IPS-20b (cell line): ENCODE measurements at regions not wholly inside any gene's neighbourhood (a gene's known extent, or its start where the extent isn't known, plus 50 kb on each side); places are given as distances from the start of the nearest gene placed in this dataset.
"Not testable (repeated sequence)": the region's sequence is repeated elsewhere in the genome, so short reads cannot be mapped to it uniquely, and the experiment has no call there.

ENCODE experiments used
- H3K27ac ChIP-seq: one replicate; pipeline ENCODE4 v1.5.1; 2013; ENCODE audit warnings: low read length
- H3K27me3 ChIP-seq: 2 replicates; pipeline ENCODE4 v1.6.1; 2013; ENCODE audit warnings: mild to moderate bottlenecking, low read length, inconsistent platforms; ENCODE audit not compliant: insufficient read depth
- H3K36me3 ChIP-seq: 2 replicates; pipeline ENCODE4 v1.6.1; 2013; ENCODE audit warnings: low read depth, mild to moderate bottlenecking, inconsistent platforms, low read length, moderate library complexity; ENCODE audit not compliant: insufficient read depth
- H3K4me1 ChIP-seq: 2 replicates; pipeline ENCODE4 v1.6.1; 2013; ENCODE audit warnings: mild to moderate bottlenecking, control low read depth, inconsistent platforms, low read length, moderate library complexity; ENCODE audit not compliant: insufficient read depth
- H3K4me3 ChIP-seq: 2 replicates; pipeline ENCODE4 v1.5.1; 2013; ENCODE audit warnings: mild to moderate bottlenecking, low read length, inconsistent platforms
- H3K9ac ChIP-seq: 2 replicates; pipeline ENCODE4 v1.6.1; 2013; ENCODE audit warnings: low read depth, mild to moderate bottlenecking, inconsistent platforms, low read length, moderate library complexity
- H3K9me3 ChIP-seq: 2 replicates; pipeline ENCODE4 v1.6.1; 2013; ENCODE audit warnings: mild to moderate bottlenecking, low read depth, low read length, inconsistent platforms; ENCODE audit not compliant: insufficient read depth

DNA sequence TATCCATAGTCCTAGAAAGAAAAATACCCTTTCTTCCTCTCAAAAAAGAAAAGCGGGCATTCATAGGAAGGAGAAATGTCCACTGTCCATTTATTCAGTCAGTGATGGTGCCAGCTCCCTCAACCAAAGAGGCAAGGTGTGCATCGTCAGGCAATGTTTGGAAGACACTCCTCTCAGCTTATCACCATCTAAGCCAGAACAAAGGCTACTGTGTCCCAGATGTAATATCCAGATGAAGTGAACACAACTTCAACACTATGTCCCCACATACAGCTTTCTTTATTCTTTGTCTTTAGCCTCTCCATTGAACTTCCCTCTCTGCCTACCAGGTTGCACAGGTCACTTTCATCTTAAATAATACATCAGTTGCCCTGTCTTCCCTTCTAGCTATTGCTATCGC lies 131.4 kb upstream of the RNF32 start:
- Histone ChIP-seq H3K27ac (no peak overlapping the region), H3K9me3 (no peaks in the 10 kb centered on the region; the same call in 1 of the 2 replicates), H3K9ac (no peak overlapping the region), H3K4me1 (no peaks in the 10 kb centered on the region), H3K36me3 (no peaks in the 10 kb centered on the region), H3K27me3 (no peaks in the 10 kb centered on the region), H3K4me3 (no peak overlapping the region)

DNA sequence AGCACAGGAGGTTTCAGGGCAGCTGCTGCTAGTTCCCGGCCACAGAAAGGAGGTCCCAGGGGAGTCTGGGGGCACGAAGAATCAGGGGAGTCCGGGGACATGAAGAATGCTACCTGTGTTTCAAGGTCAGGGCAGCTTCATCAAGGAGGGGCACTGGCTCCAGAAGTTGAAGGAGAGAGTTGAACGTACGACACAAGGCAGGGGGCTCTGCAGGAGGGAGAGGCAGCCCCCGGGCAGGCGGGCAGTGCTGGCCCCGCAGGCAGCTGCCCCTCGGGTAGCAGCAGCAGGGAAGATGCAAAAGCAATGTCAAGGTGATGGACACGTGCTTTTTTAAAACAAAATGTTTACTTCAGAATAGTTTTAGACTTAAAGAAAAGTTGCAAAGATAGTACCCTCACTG lies 134.7 kb upstream of the RNF32 start:
- no peak overlapping the region for H3K4me3 ChIP-seq
- H3K36me3 ChIP-seq: no peaks in the 10 kb centered on the region
- H3K4me1 ChIP-seq: no peaks in the 10 kb centered on the region
- no peak overlapping the region for H3K9ac ChIP-seq
- no peaks in the 10 kb centered on the region for H3K27me3 ChIP-seq
- H3K9me3 ChIP-seq: no peaks in the 10 kb centered on the region; the same call in 1 of the 2 replicates
- H3K27ac ChIP-seq: no peak overlapping the region

DNA sequence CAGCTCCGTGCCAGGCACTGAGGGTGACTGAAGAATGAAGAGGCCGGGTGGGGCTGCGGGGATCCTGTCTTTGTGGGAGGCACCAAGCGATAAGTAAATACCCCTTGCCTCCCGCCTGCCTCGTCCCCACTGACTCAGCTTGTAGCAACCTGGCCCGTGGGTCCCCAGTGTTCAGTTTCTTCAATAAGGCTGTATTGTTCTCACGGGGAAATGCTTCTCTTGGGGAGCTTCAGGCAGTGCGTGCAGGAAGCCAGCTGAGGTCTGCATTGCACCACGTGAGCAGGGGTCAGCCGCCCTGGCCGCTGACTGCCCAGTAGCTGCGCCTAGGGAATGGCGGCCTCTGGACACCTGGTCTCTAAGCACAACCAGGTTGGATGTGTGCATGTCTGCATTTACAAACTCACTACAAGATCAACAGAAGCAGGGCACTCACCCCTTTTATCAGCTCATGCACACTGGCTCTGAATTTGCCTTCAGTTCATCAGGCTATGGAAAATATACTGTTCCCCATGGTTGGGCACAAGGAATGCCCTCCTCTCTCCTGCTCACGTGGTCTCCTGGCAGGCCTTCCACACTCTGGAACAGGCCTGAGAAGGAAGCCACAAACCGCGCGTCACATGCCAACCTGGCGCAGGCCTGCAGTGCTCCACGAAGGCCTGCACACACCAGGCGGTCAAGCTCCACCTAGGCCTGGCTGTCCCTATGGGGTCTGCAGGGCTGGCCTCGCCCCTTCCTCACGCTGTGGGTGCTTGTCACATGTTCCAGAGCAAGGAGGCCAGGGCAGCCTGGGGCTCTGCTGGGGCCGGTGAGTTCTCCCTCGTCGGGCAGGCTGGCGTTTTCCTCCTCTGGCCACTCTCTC lies 135.7 kb upstream of the RNF32 start:
- H3K4me1 ChIP-seq: no peaks in the 10 kb centered on the region
- H3K4me3 ChIP-seq: no peak overlapping the region
- no peaks in the 10 kb centered on the region for H3K9me3 ChIP-seq
- H3K36me3 ChIP-seq: no peaks in the 10 kb centered on the region
- no peaks in the 10 kb centered on the region for H3K27me3 ChIP-seq
- H3K9ac ChIP-seq: no peak overlapping the region
- H3K27ac ChIP-seq: no peak overlapping the region

DNA sequence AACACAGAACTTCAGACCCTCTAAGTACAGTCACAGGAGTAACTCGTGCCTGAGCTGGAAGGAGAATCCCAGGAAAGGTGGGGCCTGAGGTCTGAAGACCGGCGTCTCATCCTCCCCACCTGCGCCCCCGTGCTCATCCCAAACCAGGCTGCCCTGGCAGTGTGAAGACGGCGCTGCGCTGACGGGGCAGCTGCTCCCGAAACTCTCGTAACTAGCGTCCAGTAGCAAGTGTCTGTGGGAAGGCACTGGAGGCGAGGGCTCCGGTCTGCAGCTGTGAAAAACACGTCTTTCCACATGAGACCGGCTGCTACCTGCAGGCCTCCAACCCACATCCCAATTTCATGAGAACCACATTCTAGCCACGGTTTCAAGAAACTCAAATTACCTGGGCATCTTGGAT lies 136.6 kb upstream of the RNF32 start:
- H3K4me3 ChIP-seq: no peak overlapping the region
- no peaks in the 10 kb centered on the region for H3K4me1 ChIP-seq
- H3K36me3 ChIP-seq: no peaks in the 10 kb centered on the region
- no peaks in the 10 kb centered on the region for H3K9me3 ChIP-seq
- no peak overlapping the region for H3K27ac ChIP-seq
- no peaks in the 10 kb centered on the region for H3K27me3 ChIP-seq
- H3K9ac ChIP-seq: no peak overlapping the region

DNA sequence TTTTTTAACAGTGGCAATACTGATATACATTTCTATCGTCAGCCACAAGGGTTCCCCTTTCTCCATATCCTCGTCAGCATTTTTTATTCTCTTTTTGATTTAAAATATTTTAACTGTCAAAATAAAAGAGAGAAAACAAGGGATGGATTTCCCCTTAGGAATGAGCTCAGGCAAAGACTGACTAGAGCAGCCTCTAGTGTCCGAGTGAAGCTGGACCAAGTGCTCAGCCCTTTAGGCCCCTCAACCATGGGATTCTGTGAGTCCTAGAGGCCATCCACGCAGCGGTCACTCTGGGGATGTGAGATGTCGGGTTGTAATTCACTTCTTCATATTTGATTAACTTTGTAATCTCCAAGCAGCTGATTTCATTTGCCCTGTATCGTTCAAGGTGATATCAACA lies 137.4 kb upstream of the RNF32 start:
- H3K9ac ChIP-seq: no peak overlapping the region
- no peaks in the 10 kb centered on the region for H3K27me3 ChIP-seq
- H3K27ac ChIP-seq: no peak overlapping the region
- H3K4me3 ChIP-seq: no peak overlapping the region
- H3K9me3 ChIP-seq: no peaks in the 10 kb centered on the region
- no peaks in the 10 kb centered on the region for H3K36me3 ChIP-seq
- H3K4me1 ChIP-seq: no peaks in the 10 kb centered on the region

DNA sequence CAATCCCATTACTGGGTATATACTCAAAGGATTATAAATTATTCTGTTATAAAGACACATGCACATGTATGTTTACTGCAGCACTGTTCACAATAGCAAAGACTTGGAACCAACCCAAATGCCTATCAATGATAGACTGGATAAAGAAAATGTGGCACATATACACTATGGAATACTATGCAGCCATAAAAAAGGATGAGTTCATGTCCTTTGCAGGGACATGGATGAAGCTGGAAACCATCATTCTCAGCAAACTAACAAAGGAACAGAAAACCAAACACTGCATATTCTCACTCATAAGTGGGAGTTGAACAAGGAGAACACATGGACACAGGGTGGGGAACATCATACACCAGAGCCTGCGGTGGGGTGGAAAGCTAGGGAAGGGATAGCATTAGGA lies 138.8 kb upstream of the RNF32 start:
- not testable (repeated sequence) for H3K4me3 ChIP-seq, H3K36me3 ChIP-seq, H3K9me3 ChIP-seq, H3K4me1 ChIP-seq, H3K9ac ChIP-seq, H3K27me3 ChIP-seq, H3K27ac ChIP-seq

DNA sequence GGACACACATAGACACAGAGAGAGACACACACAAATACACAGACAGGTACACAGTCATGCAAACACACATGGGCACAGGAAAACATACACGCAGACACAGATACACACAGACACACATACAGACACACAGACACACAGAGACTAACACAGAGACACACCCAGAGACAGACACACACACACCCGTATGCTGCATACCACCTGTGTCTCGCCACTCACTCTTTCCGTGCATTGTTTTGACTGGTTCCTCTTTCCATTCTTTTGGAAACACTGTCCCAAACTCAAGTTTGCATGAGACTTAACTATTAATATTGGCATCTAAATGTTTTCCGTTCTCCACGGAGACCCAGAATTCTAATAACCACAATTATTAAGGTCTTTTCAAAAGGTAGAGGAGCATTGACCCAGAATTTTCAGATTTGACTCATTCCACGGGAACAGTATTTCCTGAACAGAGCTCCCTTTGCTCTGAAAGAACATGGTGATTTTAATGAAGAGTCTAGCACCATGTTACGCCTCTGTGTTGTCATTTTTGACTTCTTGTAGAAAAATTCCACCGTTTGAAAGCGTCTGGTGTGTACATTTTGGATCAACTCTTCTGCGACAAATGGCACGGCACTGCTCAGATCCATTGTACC lies 141.2 kb upstream of the RNF32 start:
- Histone ChIP-seq H3K36me3 (no peaks in the 10 kb centered on the region), H3K27ac (no peak overlapping the region), H3K4me3 (no peak overlapping the region), H3K9me3 (no peaks in the 10 kb centered on the region), H3K9ac (no peak overlapping the region), H3K27me3 (no peaks in the 10 kb centered on the region), H3K4me1 (no peaks in the 10 kb centered on the region)

DNA sequence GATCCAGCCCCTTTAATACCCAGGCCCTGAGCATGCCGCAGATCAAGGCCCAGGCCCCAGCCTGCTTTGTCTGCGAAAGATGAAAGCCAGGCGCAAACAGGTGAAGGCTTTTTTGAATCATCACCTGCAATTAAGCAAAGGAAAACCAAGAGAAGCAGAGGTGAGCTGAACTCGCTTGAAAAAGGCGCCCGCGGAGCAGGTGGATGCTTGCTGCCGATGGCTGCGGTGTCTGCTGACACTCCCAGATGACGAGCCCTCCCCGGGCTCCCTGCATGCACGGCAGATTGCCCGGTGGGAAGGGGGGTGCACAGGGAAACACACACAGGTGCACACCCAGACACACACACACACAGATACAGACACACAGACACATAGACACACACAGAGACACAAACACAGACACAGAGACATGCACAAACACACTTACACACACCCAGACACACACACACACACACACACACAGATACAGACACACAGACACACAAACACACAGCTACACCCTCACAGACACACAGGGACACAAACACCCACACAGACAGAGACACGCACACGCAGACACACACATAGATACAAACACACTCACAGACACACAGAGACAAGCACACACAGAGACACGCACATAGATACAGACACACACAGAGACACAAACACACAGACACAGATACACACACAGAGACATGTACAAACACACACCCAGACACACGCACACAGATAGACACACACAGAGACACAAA lies 142.6 kb upstream of the RNF32 start:
- Histone ChIP-seq H3K4me3 (no peak overlapping the region), H3K27me3 (no peaks in the 10 kb centered on the region), H3K27ac (no peak overlapping the region), H3K9ac (no peak overlapping the region), H3K9me3 (no peaks in the 10 kb centered on the region), H3K36me3 (no peaks in the 10 kb centered on the region), H3K4me1 (no peaks in the 10 kb centered on the region)

DNA sequence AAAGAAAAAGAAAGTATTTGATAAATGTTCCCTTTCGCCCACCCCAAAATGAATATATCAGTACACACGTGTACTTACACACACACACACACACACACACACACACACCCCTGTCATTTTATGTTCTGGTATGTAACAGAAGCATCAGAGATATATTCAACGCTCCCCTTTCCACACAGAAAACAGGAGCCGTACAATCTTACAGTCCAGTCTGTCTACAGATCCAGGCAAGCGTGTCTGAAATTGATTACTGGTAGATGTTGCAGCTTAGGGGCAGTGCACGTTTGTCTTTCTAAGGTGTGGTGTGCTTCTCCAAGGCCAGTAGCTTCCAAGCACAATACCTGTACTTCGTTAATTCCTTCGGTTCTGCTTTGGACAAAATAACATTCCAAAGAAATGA lies 143.7 kb upstream of the RNF32 start:
- Histone ChIP-seq H3K4me3 (no peak overlapping the region), H3K27me3 (no peaks in the 10 kb centered on the region), H3K36me3 (no peaks in the 10 kb centered on the region), H3K4me1 (no peaks in the 10 kb centered on the region), H3K9ac (no peak overlapping the region), H3K9me3 (no peaks in the 10 kb centered on the region), H3K27ac (no peak overlapping the region)

DNA sequence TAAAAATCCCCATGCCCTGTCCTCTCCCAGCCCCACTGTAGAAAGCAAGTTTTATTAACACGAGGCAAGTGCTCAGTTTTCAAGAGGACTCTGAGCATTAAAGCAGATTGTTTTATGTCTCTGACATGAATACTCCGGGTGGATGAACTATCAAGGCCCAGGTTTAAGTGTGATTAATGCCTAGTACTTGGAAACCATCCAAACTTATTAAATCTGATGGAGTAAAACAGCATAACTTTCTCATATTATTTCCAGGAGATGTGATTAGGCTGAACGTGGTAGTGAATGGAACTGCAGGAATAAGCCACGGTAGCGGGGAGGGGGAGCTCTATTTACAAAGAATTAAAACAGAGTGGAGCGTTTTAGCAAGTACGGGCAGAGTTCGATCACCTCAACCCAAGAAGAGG lies 144.2 kb upstream of the RNF32 start:
- Histone ChIP-seq H3K4me1 (no peaks in the 10 kb centered on the region), H3K27ac (no peak overlapping the region), H3K36me3 (no peaks in the 10 kb centered on the region), H3K4me3 (no peak overlapping the region), H3K9me3 (no peaks in the 10 kb centered on the region), H3K9ac (no peak overlapping the region), H3K27me3 (no peaks in the 10 kb centered on the region)

DNA sequence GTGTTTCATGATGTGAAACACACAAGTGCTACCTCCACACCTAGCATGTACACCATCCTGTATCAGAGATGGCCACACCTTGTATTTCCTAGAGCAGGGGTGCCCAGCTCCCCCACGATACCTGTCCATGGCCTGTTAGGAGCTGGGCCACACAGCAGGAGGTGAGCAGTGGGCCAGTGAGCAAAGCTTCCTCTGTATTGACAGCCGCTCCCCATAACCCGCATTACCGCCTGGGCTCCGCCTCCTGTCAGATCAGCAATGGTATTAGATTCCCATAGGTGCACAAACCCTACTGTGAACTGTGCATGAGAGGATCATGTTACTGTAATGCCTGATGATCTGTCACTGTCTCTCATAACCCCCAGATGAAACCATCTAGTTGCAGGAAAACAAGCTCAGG lies 145.6 kb upstream of the RNF32 start:
- no peak overlapping the region for H3K27ac ChIP-seq
- no peak overlapping the region for H3K4me3 ChIP-seq
- H3K9ac ChIP-seq: no peak overlapping the region
- H3K9me3 ChIP-seq: no peaks in the 10 kb centered on the region
- H3K4me1 ChIP-seq: no peaks in the 10 kb centered on the region
- no peaks in the 10 kb centered on the region for H3K27me3 ChIP-seq
- H3K36me3 ChIP-seq: no peaks in the 10 kb centered on the region

DNA sequence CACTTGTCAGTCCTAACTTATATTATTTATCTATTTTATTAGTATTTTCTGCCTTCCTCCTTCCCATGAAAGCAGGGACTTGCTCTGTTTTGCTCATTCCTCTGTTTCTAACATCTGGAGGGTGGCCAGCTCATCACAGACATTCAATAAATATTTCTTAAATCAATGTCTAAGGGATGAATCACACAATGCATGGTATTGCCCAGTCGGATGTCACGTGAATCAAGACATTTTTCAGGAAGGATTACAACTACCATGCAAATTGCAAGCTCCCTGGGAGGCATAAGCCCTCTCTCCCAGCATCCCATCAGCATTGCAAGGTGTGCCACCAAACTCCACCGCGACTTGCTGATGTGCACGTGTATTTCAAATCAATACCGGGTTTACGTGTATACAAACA lies 146.6 kb upstream of the RNF32 start:
- Histone ChIP-seq H3K27ac (no peak overlapping the region), H3K9me3 (no peaks in the 10 kb centered on the region), H3K27me3 (no peaks in the 10 kb centered on the region), H3K9ac (no peak overlapping the region), H3K4me1 (no peaks in the 10 kb centered on the region), H3K4me3 (no peak overlapping the region), H3K36me3 (no peaks in the 10 kb centered on the region)
